ENCODE measurements at regions not wholly inside any gene's neighbourhood (a gene's known extent, or its start where the extent isn't known, plus 50 kb on each side); places are given as distances from the start of the nearest gene placed in this dataset.

GRCh38 chr13:73225990-73226389 is 167.2 kb downstream of the KLF5 start:
- TF ChIP-seq ZNF274 (IDR thresholded peaks at IDR 0.05; ENCODE audit: low read depth, low read length): no peak
- TF ChIP-seq SUZ12 (IDR thresholded peaks at IDR 0.05; ENCODE audit: extremely low read depth, insufficient read depth, insufficient read length): no peak
- no peak for TF ChIP-seq YY1 (IDR thresholded peaks at IDR 0.05; ENCODE audit: insufficient read depth, insufficient read length)
